GM18519 (cell line): ENCODE measurements at regions not wholly inside any gene's neighbourhood (a gene's known extent, or its start where the extent isn't known, plus 50 kb on each side); places are given as distances from the start of the nearest gene placed in this dataset.
A peak's percentile ranks its signal among the peaks of the same experiment; 100 is the strongest.
"Not testable (repeated sequence)": the region's sequence is repeated elsewhere in the genome, so short reads cannot be mapped to it uniquely, and the experiment has no call there.

Source experiments
- ATAC-seq: cut with Tn5 transposase; IDR thresholded peaks from one replicate; pipeline ENCODE4 v1.9.1; 2021; ENCODE audit warnings: mild to moderate bottlenecking, moderate library complexity; ENCODE audit not compliant: unreplicated experiment, low FRiP score

- ATAC-seq = no peak
Measured at GRCh38 chr12:80045594-80045993, 53.7 kb upstream of the OTOGL start.

- ATAC-seq = no peak
Measured at GRCh38 chr12:80044694-80045046, 54.7 kb upstream of the OTOGL start.

DNA sequence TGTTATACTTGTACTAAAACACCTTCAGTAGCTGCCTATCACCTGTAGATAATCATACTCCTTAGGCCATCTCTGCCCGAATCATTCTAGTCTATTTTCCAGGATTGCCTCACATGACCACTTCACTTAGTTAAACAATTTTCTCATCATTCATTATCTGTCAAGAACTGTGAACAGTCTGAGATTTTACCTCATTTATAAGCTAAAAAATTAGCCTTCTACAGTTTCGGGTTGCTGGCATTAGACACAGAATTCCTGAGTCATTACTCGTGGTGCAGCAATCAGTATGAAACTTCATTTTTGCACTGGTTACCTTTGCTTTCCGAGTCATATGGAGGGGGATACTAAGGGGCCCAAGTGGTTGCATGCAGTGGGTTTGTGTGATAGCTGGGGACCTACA lies 57.6 kb upstream of the OTOGL start:
- no peak for ATAC-seq

- ATAC-seq = no peak
Measured at GRCh38 chr12:80041071-80041470, 58.3 kb upstream of the OTOGL start.

DNA sequence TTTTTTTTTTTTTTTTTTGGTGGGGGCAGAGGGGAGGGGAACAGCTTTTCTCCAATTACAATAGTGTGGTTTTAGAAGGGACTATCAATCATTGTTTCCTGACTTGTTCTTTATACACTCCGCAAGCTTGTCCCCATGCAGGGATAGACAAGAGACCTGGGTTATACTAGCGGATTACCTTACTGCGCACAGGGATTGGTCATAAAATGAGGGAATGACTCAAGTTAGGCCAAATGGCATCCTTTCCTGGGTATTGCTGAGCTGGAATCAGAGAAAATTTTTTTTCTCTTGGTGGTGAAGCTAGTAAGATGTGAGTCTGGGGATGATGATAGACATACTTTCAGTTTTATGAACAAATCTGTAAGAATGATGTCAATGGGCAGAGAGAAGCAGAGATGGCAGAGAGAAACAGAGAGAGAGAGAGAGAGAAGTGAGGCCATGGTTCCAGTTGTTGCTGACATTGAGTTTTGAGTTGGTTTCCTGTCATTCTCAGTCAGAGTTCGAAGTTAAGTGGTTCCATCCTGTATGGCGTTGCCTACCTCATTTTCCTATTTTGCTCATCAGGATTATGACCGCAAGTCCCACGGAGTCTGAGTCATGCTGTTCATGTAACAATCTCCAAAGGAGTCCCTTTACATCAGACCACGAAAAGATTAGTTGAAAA lies 59.1 kb upstream of the OTOGL start:
- no peak for ATAC-seq

DNA sequence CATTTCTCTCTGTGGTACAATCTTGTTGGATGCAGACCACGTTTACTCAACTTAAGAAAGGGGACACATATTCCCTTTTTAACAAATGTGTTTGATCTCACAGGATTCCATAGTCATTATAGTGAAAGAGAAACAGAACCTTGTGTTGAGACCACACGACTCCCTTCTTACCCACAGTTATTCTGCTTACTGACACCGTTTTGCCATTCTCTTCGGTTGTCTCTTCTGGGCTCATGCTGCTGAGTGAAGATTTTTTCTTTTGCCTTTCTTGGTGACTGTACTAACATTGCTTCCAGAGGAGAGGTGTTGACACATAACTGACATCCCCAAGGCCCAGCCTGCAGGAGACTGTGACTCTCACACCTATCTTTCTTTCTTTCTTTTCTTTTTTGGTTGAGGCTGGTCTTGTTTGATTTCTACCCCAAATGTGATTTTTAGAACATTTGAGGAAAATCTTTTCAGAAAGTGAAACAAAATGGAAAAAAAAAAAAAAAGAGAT lies 61.2 kb upstream of the OTOGL start:
- ATAC-seq = no peak

GRCh38 chr12:80033448-80033847 lies 65.9 kb upstream of the OTOGL start:
- ATAC-seq = no peak

- no peak for ATAC-seq
Measured at GRCh38 chr12:80032946-80033345, 66.4 kb upstream of the OTOGL start.

- no peak for ATAC-seq
Measured at GRCh38 chr12:80031229-80031628, 68.1 kb upstream of the OTOGL start.

- ATAC-seq = no peak
Measured at GRCh38 chr12:80025638-80026037, 73.7 kb upstream of the OTOGL start.

- ATAC-seq = no peak
Measured at GRCh38 chr12:80019691-80020090, 79.6 kb upstream of the OTOGL start.

DNA sequence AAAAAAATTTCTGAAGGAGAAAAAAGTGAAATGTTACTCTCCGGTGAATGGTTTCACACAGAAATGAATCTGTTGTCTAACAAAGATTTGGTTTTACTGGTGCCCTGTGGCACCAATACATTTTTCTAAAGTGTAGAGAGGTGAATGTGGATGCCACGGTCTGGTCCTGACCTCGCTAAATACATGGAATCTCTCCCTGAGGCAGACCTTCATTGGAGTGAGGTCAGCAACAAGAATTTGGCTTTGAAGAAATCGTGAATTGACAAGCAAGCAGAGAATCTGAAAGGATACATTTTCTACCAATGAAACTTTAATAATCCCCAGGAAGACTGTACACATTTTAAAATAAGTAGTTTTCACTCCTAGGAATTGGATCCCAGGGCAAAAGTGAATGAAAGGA lies 81.2 kb upstream of the OTOGL start:
- no peak for ATAC-seq

GRCh38 chr12:80017261-80017870 lies 82.0 kb upstream of the OTOGL start:
- no peak for ATAC-seq

GRCh38 chr12:80016684-80017083 lies 81.8 kb upstream of the PPP1R12A start:
- no peak for ATAC-seq

DNA sequence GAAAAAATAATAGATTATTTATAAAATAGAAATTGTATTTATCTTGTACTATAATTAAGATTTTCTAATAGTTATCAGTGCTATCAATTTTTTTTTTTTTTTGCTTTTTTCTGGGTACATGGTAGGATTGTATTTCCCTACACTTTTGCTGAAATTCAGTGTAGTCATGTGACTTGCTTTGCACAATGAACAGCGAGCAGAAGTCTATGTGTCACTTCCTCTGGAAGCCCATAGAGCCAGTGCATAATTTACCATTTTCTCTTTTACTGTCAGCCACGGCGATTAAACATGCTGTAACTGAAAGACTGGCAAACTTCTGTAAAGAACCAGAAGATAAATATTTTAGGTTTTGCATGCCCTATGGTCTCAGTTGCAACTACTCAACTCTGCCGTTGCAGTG lies 80.8 kb upstream of the PPP1R12A start:
- no peak for ATAC-seq

DNA sequence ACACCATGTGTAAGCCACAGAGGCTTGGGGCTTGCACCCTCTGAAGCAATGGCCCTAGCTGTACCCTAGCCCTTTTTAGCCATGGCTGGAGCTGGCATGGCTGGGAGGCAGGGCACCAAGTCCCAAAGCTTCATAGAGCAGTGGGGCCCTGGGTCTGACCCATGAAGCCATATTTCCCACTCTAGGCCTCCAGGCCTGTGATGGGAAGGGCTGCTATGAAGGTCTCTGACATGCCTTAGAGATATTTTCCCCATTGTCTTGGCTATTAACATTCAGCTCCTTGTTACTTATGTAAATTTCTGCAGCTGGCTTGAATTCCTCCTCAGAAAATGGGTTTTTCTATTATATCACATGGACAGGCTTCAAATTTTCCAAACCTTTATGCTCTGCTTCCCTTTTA lies 68.8 kb upstream of the PPP1R12A start:
- not testable (repeated sequence) for ATAC-seq

DNA sequence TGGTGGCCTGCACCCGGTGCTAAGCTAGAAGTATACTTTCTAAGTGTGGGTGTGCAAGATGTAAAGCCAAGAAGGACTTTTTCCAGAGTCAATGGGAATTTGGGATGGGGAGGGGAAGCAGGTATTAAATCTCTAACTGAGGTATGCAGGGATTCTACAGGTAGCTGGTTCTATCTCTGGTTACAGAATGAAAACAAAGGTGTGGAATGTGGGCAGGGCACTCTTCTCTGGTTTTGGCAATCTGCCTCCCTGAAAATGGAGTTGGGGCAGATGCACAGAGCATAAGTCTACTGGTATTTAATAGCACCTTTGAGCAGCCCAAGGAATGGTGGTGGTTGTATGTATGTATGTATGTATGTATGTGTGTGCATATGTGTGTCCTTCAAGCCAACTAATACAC lies 66.7 kb upstream of the PPP1R12A start:
- no peak for ATAC-seq

- no peak for ATAC-seq
Measured at GRCh38 chr12:80000831-80001230, 65.9 kb upstream of the PPP1R12A start.

DNA sequence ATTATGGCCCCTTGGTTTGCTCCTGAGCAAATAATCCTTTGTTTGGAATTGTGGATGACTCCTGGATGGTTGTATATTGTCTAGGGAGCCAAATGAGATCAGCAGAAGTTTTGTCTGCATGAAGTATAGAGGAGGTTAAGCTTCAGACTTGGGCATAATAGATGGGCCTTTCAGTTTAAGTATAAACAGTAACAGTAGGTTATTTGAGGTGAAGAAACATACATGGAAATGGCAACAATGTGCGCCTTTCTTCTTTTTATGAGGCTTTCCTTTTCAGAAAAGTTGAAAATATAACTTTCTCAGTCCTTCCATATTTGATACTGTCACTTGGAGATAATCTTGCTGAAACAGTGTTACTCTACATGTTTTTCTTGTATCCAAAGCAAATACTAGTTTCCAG lies 63.7 kb upstream of the PPP1R12A start:
- no peak for ATAC-seq

DNA sequence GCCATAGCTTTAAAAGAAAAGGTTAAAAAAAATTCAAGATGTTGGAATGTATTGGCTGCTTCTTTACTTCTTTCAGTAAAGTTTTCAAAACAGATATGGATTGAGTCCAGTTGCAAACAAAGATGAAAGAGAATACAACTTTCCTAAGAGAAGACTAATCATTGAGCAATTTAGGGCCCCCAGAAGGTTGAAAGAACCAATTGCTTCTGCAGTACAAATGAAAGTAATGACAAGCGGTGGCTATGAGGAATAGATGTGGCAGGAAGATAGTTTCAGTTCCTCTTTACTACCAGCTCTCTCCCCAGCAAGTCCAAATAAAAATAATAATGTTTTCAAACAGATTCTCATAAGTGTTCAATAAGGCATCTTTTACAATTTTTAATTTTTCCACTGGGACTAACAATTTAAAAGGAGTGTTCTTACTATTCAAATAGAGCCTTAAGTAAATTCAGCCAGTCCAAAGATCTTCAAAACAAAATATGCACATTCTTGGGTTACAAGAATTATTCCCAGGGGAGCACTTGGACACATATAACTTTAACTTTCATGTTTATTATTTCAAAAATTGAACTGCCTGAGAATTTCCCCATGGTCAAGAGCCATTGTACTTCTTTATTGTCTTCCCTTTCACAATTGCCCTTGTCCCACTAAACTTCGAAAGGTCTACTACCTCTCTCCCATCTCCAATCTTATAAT lies 62.3 kb upstream of the PPP1R12A start:
- peak; percentile 100 for ATAC-seq

DNA sequence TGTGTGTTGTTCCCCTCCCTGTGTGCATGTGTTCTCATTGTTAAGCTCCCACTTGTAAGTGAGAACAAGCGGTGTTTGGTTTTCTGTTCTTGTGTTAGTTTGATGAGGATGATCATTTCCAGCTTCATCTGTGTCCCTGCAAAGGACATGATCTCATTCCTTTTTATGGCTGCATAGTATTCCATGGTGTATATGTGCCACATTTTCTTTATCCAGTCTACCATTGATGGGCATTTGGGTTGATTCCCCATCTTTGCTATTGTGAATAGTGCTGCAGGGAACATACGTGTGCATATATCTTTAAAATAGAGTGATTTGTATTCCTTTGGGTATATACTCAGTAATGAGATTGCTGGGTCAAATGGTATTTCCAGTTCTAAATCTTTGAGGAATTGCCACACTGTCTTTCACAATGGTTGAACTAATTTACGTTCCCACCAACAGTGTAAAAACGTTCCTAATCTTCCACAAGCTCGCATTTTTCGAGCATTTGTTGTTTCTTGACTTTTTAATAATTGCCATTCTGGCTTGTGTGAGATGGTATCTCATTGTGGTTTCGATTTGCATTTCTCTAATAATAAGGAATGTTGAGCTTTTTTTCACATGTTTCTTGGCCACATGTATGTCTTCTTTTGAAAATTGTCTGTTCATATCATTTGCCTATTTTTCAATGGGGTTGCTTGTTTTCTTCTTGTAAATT lies 60.6 kb upstream of the PPP1R12A start:
- not testable (repeated sequence) for ATAC-seq
